Suprapubic skin (tissue), 4 donors: ENCODE measurements at regions not wholly inside any gene's neighbourhood (a gene's known extent, or its start where the extent isn't known, plus 50 kb on each side); places are given as distances from the start of the nearest gene placed in this dataset.

ENCODE experiments used
- EP300 ChIP-seq: sonication (generic); formaldehyde crosslinking; IDR thresholded peaks from one replicate; pipeline ENCODE4 v1.6.1; 2017; ENCODE audit warnings: antibody characterized with exemption
- POLR2A ChIP-seq, 2 donors: fragments of 450-650 bp; IDR thresholded peaks; one replicate each; pipeline ENCODE4 v1.6.1; 2017; ENCODE audit warnings: antibody characterized with exemption in 2 of 2, mild to moderate bottlenecking in 2 of 2, moderate library complexity in 2 of 2
- POLR2AphosphoS5 ChIP-seq, 3 donors: sonication (generic); formaldehyde crosslinking; IDR thresholded peaks; one replicate each; pipeline ENCODE4 v1.6.1; 2017; ENCODE audit warnings: antibody characterized with exemption in 3 of 3
- TF ChIP-seq, protein P1 (sequence below), 2 donors: fragments of 200-600 bp in 1 of 2; fragments of 450-650 bp in 1 of 2; sonication (generic) in 1 of 2; IDR thresholded peaks; one replicate each; pipeline ENCODE4 v1.5.1; 2016 to 2019; ENCODE audit warnings: antibody characterized with exemption in 2 of 2, mild to moderate bottlenecking in 1 of 2, moderate library complexity in 1 of 2

DNA sequence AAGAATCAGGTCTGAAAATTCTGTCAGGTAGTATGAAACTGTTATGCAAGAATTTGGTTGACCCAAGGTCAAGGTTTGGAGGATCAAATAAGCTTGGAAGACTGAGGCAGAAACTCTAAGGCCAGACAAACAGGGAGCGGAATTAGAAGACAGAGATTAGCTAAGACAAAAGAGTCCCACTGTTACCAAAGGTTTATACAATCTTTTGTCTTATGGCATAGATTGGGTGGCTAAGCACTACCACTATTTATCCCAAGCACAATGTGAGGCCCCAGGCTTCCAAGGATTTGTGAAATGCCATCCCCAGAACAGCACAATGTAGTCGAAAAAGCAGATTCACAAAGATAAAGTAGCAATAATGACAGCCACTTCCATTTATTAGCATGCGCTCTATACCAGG is 311.2 kb downstream of the SEC23A start:
- TF ChIP-seq POLR2AphosphoS5 (IDR thresholded peaks at IDR 0.05) (no peak), POLR2A (IDR thresholded peaks at IDR 0.05) (no peak), EP300 (no peak)
- TF ChIP-seq, protein P1, sequence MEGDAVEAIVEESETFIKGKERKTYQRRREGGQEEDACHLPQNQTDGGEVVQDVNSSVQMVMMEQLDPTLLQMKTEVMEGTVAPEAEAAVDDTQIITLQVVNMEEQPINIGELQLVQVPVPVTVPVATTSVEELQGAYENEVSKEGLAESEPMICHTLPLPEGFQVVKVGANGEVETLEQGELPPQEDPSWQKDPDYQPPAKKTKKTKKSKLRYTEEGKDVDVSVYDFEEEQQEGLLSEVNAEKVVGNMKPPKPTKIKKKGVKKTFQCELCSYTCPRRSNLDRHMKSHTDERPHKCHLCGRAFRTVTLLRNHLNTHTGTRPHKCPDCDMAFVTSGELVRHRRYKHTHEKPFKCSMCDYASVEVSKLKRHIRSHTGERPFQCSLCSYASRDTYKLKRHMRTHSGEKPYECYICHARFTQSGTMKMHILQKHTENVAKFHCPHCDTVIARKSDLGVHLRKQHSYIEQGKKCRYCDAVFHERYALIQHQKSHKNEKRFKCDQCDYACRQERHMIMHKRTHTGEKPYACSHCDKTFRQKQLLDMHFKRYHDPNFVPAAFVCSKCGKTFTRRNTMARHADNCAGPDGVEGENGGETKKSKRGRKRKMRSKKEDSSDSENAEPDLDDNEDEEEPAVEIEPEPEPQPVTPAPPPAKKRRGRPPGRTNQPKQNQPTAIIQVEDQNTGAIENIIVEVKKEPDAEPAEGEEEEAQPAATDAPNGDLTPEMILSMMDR (IDR thresholded peaks at IDR 0.05) = no peak
